Breast epithelium (tissue), 4 donors: ENCODE measurements at regions not wholly inside any gene's neighbourhood (a gene's known extent, or its start where the extent isn't known, plus 50 kb on each side); places are given as distances from the start of the nearest gene placed in this dataset.

Experiments
- DNase-seq, 2 donors: peaks; one replicate each; pipeline ENCODE4 v3.0.0-alpha.2; 2019; ENCODE audit warnings: low spot score in 2 of 2
- H3K27ac ChIP-seq, 2 donors: fragments of 200-600 bp; sonication (generic) in 1 of 2; one replicate each; pipeline ENCODE4 v1.5.1; 2016 to 2019; ENCODE audit warnings: mild to moderate bottlenecking in 1 of 2
- H3K27me3 ChIP-seq, 2 donors: fragments of 200-600 bp; sonication (generic) in 1 of 2; one replicate each; pipeline versions ENCODE4 v1.5.1 to v1.6.0; 2017 to 2019; ENCODE audit warnings: control low read depth in 1 of 2, mild to moderate bottlenecking in 1 of 2
- H3K36me3 ChIP-seq: fragments of 200-600 bp; one replicate; pipeline ENCODE4 v1.5.1; 2019
- H3K4me1 ChIP-seq, 2 donors: fragments of 200-600 bp; sonication (generic); one replicate each; pipeline ENCODE4 v1.5.1; 2016 to 2019; ENCODE audit warnings: control low read depth in 1 of 2
- H3K4me3 ChIP-seq, 3 donors: fragments of 200-600 bp; sonication (generic); 1 replicate in 2 of 3; 2 replicates in 1 of 3; pipeline ENCODE4 v1.5.1; 2016 to 2019; ENCODE audit warnings: mild to moderate bottlenecking in 3 of 3, moderate library complexity in 2 of 3
- H3K9me3 ChIP-seq, 2 donors: fragments of 200-600 bp; sonication (generic) in 1 of 2; one replicate each; pipeline ENCODE4 v1.5.1; 2016 to 2019; ENCODE audit warnings: control low read depth in 1 of 2
- POLR2A ChIP-seq: fragments of 450-650 bp; IDR thresholded peaks from one replicate; pipeline ENCODE4 v1.6.1; 2016; ENCODE audit warnings: antibody characterized with exemption, mild to moderate bottlenecking, moderate library complexity
- POLR2AphosphoS5 ChIP-seq, 3 donors: sonication (generic); formaldehyde crosslinking; IDR thresholded peaks; one replicate each; pipeline ENCODE4 v1.6.1; 2017; ENCODE audit warnings: antibody characterized with exemption in 3 of 3
- intact Hi-C: fragments of 100-400 bp; cut with DNase I; formaldehyde crosslinking; loops from one replicate; pipeline ENCODE4 v1.15.1; 2023; ENCODE audit warnings: low total_unique reads
- TF ChIP-seq, protein P1 (sequence below), 3 donors: fragments of 450-650 bp; IDR thresholded peaks; one replicate each; pipeline ENCODE4 v1.5.1; 2016 to 2017; ENCODE audit warnings: antibody characterized with exemption in 3 of 3, mild to moderate bottlenecking in 3 of 3, moderate library complexity in 3 of 3

- Histone ChIP-seq H3K4me3 (no peak overlapping the region), H3K36me3 (no peaks in the 10 kb centered on the region), H3K4me1 (no peaks in the 10 kb centered on the region), H3K27me3 (no peaks in the 10 kb centered on the region), H3K9me3 (no peaks in the 10 kb centered on the region), H3K27ac (no peak overlapping the region)
- TF ChIP-seq, protein P1, sequence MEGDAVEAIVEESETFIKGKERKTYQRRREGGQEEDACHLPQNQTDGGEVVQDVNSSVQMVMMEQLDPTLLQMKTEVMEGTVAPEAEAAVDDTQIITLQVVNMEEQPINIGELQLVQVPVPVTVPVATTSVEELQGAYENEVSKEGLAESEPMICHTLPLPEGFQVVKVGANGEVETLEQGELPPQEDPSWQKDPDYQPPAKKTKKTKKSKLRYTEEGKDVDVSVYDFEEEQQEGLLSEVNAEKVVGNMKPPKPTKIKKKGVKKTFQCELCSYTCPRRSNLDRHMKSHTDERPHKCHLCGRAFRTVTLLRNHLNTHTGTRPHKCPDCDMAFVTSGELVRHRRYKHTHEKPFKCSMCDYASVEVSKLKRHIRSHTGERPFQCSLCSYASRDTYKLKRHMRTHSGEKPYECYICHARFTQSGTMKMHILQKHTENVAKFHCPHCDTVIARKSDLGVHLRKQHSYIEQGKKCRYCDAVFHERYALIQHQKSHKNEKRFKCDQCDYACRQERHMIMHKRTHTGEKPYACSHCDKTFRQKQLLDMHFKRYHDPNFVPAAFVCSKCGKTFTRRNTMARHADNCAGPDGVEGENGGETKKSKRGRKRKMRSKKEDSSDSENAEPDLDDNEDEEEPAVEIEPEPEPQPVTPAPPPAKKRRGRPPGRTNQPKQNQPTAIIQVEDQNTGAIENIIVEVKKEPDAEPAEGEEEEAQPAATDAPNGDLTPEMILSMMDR (IDR thresholded peaks at IDR 0.05), result no peak
- TF ChIP-seq POLR2A (no peak), POLR2AphosphoS5 (IDR thresholded peaks at IDR 0.05) (no peak)
- intact Hi-C loops, result no loop called here
- no peak for DNase-seq
These were observed 111.1 kb upstream of the CCDC28A start for GRCh38 chr6:138662471-138662870.

DNA sequence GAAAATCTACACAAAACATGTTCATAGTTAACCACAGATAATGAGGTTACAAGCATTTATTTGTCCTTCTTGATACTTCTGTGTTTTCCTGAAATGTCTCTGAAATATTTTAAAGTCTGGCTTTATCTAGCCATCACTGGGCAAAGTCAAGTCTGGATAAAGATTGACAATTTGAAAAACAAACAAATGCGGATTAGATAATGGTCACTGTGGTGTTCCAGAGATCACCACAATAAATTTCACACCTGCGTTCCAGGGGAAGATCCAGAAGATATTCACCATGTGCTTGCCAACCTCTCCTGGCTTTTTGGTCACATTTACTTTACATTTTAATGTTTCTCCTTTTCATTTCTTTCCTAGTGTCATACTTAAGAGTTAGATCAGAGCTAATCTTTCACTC is 109.7 kb upstream of the CCDC28A start:
- Histone ChIP-seq H3K4me1 (no peaks in the 10 kb centered on the region), H3K36me3 (no peaks in the 10 kb centered on the region), H3K27ac (no peak overlapping the region), H3K4me3 (no peak overlapping the region), H3K9me3 (no peaks in the 10 kb centered on the region), H3K27me3 (no peaks in the 10 kb centered on the region)
- DNase-seq, result no peak
- intact Hi-C loops, result no loop called here
- TF ChIP-seq POLR2AphosphoS5 (IDR thresholded peaks at IDR 0.05) (no peak), POLR2A (no peak)
- TF ChIP-seq, protein P1 (IDR thresholded peaks at IDR 0.05), result no peak

- H3K36me3 ChIP-seq, result no peaks in the 10 kb centered on the region
- no peaks in the 10 kb centered on the region for H3K27me3 ChIP-seq
- H3K9me3 ChIP-seq, result no peaks in the 10 kb centered on the region
- no peaks in the 10 kb centered on the region for H3K4me1 ChIP-seq
- H3K27ac ChIP-seq, result no peak overlapping the region
- no peak for DNase-seq
- H3K4me3 ChIP-seq, result no peak overlapping the region
- no peak for TF ChIP-seq POLR2AphosphoS5 (IDR thresholded peaks at IDR 0.05)
- TF ChIP-seq, protein P1 (IDR thresholded peaks at IDR 0.05), result no peak
- TF ChIP-seq POLR2A, result no peak
- intact Hi-C loops, result no loop called here
These were observed 108.8 kb upstream of the CCDC28A start for GRCh38 chr6:138664745-138665144.

DNA sequence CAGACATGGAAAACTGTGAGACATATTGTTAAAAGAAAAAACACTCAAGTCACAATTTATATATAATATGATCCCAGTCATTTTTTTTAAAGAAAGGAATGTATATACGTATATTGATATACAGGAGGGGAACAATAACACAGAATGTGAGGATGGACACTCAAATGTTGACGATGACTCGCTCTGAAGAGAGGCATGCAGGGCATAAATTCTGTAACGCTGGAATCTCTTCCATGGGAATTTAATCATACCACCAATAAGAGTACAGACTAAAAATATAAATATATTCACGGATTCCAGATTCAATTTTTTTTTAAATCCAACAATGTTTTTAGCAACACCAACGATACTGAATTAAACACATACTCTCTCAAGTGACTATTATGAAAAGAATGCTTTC is 106.9 kb upstream of the CCDC28A start:
- no peak for TF ChIP-seq POLR2A
- no peak for TF ChIP-seq POLR2AphosphoS5 (IDR thresholded peaks at IDR 0.05)
- TF ChIP-seq, protein P1 (IDR thresholded peaks at IDR 0.05), result no peak
- intact Hi-C loops, result no loop called here

GRCh38 chr6:138667408-138667807 is 106.2 kb upstream of the CCDC28A start:
- Histone ChIP-seq H3K4me3 (no peak overlapping the region), H3K9me3 (no peaks in the 10 kb centered on the region), H3K4me1 (no peaks in the 10 kb centered on the region), H3K27ac (no peak overlapping the region), H3K36me3 (no peaks in the 10 kb centered on the region), H3K27me3 (no peaks in the 10 kb centered on the region)
- intact Hi-C loops, result no loop called here
- DNase-seq, result no peak
- TF ChIP-seq POLR2AphosphoS5 (IDR thresholded peaks at IDR 0.05) (no peak), POLR2A (no peak)
- TF ChIP-seq, protein P1 (IDR thresholded peaks at IDR 0.05), result no peak

More for the DNA sequence above, 106.9 kb upstream of the CCDC28A start:
- no peak for DNase-seq
- Histone ChIP-seq H3K4me1 (no peaks in the 10 kb centered on the region), H3K27ac (no peak overlapping the region), H3K9me3 (no peaks in the 10 kb centered on the region), H3K27me3 (no peaks in the 10 kb centered on the region), H3K4me3 (no peak overlapping the region), H3K36me3 (no peaks in the 10 kb centered on the region)
